ENCODE measurements at regions not wholly inside any gene's neighbourhood (a gene's known extent, or its start where the extent isn't known, plus 50 kb on each side); places are given as distances from the start of the nearest gene placed in this dataset.
"Not testable (repeated sequence)": the region's sequence is repeated elsewhere in the genome, so short reads cannot be mapped to it uniquely, and the experiment has no call there.

DNA sequence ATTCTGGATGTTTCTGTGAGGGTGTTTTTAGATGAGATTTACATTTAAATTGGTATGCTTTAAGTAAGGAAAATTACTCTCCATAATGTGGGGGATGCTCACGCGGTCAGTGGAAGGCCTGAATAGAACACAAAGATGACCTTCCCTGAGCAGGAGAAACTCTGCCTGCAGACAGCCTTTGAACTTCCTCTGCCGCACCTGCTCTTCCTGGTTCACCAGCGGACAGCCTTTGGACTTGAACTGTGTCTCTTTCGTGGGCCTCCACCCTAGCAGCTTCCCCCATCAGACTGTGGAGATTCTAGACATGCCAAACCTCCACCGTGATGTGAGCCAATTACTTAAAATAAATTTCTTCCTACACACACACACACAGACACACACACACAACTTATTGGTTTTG lies 210.7 kb downstream of the EFCAB11 start:
- DNase-seq, result no peak

DNA sequence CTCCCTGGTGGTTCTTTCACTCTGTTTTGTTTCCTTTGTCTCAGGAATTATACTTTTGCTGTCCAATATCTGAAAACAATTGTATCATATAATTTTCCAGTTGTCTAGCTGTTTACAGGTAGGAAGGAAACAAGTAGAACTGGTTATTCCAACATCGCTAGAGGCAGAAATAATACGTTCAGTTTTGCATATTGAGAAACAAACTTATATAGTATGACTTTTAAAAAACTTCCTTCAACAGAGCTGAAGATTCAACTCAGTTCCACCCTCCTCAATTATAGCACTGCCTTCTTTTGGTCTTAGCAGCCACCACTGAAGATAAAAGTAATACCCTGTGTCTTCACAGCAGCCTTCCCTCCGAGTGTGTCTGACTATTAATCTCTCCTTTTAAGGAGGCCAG lies 214.3 kb downstream of the EFCAB11 start:
- no peak for DNase-seq

DNA sequence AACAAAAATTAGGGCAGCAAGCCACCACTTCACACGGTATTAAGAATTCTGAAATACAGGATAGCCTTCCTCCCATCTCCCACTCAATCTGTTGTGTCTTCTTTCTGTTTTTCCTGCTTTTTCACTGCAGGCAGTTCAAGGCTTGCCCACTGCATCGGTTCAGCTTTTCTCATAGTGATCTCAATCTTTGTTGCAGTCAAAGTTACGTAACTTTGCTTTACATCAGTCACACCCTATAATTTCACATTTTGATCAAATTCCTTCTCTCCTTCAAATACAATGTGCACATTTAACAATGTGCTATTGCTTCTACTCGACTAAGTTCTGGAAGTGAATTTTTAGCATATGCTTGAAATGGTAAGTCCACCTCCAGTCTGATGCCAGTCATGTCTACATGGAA lies 217.6 kb downstream of the EFCAB11 start:
- DNase-seq, result no peak

DNA sequence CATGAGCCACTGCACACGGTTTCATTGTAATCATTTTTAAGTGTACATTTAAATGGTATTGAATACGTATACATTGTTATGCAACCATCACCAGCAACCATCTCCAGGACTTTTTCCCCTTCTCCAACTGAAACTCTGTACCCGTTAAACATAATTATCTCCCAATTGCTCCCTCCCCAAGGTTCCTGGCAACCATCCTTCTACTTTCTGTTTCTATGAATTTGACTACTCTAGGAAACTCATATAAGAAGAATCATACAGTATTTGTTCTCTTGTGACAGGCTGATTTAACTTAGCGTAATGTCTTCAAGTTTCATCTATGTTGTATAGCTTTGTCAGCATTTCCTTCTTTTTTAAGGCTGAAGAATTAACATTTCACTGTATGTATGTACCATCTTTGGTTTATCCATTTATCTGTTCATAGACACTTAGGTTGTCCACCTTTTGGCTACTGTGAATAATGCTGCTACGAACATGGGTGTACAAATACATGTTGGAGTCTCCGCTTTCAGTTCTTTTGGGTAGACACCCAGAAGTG lies 223.1 kb downstream of the EFCAB11 start:
- no peak for DNase-seq

DNA sequence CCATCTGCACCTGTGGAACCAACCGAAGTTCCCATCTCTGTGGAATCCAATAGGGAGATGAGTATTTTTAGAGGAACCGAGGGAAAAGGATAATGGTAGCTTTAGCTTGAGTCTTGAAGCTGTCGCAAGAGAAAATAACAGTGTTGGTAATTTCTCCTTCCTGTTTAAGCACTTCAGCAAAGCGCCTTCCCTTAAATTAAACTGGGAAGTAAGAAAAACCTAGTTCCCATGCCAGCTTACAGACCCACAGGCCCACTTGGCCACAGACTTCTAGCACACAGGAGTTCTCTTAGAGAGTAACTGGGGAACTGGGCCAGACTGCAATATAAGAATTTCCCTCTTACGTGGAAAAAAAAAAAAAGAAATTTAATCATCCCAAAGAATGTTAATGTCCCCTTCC lies 223.8 kb downstream of the EFCAB11 start:
- no peak for DNase-seq

DNA sequence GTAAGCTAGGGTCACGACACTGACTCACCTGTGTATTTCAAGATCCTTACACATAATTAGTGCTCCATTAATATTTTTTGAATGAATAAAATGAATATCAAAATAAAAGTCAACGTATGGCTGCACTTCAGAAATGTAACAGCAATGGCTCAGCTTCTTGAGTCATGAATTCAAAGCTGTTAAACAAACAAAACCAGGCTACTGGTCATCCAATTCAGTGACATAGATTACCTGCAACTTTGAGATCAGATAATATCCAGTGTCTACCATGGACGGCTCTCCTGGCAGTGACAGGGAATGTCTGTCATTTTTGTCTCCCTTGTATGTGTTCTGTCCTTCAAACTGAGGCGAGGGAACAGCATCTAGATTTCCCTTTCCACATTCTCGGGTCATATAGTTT lies 225.6 kb downstream of the EFCAB11 start:
- no peak for DNase-seq

DNA sequence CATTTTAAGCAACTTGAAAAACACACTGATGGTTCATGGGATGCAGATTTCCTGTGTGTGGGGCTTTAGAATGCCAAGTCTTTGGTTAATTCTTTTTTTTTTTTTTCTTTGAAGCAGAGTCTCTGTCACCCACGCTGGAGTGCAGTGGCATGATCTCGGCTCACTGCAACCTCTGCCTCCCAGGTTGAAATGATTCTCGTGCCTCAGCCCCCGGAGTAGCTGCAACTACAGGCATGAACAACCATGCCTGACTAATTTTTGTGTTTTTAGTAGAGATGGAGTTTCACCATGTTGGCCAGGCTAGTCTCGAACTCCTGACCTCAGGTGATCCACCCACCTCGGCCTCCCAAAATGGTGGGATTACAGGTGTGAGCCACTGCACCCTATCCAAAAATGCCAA lies 228.3 kb downstream of the EFCAB11 start:
- not testable (repeated sequence) for DNase-seq

DNA sequence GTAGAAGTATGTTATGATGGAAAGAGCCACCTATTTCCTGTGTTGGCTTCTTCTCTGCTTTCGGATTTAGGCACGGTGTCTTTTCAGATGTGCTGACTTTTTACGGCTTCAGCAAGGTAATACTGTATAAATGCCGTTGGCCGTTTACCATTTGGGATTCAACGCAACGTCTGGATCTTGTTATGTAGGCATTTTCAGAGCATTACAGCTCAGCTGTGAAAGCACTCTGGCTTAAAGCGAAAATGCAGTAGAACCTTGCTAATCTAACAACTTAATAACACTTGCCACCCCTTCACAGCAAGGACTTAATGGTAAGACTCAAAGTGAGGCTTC lies 229.9 kb downstream of the EFCAB11 start:
- DNase-seq, result peak; percentile 62

DNA sequence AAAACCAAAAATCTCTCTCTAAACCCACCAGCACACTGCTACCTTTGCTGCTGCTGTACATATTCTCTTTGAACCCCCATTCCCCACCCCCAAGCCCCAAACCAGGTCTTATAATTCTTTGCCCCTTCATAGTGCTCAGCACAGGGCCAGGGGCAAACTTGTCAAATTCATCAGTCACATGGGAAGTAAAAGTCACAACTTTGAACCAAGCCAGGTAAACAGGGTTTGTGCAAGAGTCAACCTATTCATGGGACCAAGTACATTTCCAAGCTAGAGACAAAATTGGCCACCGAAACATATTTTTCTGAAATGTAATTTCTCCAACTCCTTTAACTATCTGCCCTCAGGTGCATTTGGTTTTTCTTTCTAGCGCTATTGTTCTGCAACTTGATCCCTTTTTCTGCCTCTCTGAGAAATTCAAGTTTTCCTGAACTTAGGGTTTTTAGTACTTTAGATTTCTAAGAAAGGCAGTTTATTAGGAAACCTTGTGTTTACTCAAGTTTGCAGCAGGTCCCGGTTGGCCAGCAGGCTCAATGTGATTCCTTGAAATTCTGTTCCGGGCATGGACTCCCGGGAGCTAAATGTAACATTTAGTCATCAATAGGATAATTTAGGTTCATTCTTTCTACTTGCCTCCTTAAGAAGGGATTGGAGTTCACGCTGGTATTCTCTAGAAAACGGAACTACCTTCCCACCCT lies 230.5 kb downstream of the EFCAB11 start:
- no peak for DNase-seq

DNA sequence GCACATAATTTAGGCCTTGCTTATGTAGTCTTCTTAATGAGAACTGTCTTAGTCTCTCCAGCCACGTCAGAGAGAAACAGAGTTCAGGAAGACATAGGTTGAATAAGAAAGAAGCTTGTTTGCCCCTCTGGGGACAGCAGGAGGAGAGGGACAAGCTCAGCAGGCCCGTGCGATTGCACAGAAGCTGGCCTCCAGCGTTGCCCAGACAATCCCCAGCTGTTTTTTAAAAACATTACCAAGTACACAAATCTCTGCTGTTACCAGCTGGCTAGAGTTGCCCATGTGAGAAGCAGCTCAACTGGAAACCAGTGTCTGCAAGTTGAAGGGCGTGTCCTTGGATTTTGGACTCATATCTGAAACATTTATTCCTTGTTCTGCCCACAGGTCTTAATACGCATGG lies 232.6 kb downstream of the EFCAB11 start:
- no peak for DNase-seq

DNA sequence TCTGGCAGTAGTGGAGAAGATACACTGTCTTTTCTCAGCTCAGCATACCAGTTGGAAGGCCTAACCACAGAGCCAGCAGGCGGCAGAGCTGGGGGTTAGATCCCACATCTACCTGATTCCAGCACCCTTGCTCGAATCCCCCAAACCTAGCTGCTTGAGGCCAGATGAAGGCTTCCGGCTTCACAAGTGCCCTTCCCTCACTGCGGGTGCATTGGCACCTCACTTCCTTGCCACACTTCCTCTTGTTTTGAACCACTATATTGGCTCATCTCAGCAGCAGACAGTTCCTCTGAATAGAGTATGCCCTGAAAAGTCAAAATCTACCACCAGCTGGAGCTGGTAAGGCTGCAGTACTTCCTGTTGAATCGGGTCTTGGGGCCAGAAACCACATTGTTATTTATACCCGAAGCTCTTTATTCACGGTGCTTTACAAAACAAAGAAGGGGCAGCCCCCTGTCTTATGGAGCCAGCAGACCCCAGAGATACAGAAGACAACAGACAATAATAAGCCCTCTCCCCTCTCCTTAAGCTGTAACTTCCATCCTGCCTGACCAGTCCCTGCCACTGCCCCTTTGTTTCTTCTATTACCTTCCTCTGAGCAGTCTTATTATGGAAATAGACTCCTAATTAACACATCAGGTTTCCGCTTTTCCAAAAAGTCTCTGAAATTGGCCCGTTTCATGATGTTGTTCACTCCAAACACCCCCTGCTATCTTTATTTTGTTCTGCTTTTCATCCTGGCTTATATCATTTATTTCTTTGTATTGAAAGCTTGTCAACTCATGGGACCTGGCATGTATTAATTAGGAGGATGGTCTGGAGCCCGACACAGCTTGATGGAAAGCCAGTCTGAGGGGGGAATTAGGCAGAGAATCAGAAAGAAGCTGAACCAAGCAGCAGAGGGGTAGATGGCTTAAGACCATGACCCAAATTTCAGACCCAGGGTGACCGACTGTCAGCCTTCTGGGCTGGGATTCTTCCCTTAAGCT lies 233.5 kb downstream of the EFCAB11 start:
- peak; percentile 60 for DNase-seq

DNA sequence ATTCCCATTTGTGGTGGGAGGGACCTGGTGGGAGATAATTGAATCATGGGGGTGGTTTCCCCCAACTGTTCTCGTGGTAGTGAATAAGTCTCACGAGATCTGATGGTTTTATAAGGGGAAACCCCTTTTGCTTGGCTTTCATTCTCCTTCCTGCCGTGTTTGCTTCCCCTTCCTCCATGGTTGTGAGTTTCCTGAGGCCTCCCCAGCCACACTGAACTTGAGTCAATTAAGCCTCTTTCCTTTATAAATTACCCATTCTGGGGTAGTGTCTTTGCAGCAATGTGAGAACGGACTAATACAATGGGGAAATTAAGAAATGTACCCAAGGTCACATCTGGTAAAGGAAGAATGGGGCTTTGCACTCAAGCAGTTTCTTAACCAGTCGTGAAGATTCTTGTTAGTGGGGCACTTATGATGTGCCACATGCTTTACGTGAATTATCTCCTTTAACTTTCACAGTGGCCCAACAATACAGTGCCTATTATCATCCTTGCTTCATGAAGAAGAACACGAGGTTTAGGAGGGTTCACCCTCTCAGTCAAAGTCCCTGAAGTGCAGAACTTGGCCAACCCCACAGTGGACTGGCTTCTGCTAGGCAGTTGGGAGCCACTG lies 234.3 kb downstream of the EFCAB11 start:
- DNase-seq, result no peak

DNA sequence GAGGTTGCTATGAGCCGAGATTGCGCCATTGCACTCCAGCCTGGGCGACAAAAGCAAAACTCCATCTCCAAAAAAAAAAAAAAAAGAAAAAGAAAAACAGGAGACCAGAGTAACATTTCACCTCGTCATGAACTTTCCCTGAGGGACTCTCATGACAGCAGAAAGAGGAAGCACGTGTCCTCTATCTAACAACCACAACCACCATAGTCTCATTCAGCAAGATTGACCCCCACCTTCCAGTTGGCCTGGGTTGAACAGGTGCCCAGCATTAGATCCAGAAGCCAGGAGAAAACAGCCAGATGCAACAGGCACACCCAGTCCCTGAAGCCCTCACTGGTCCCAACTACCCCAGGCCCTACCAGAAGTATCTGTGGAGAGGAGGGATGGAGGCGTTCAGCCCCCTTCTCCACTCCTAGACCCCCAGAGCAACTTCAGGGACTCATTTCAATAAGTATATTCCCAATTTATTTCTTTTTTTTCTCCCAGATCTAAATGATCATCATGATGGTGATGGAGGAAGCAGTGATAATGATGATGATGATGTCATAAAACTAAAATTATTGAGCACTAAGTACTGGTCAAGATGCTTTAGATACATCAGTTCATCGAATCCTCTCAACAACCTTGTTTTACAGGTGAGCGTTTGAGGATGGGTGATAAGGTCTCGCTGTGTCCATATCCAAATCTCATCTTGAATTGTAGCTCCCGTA lies 235.0 kb downstream of the EFCAB11 start:
- DNase-seq, result peak; percentile 80

DNA sequence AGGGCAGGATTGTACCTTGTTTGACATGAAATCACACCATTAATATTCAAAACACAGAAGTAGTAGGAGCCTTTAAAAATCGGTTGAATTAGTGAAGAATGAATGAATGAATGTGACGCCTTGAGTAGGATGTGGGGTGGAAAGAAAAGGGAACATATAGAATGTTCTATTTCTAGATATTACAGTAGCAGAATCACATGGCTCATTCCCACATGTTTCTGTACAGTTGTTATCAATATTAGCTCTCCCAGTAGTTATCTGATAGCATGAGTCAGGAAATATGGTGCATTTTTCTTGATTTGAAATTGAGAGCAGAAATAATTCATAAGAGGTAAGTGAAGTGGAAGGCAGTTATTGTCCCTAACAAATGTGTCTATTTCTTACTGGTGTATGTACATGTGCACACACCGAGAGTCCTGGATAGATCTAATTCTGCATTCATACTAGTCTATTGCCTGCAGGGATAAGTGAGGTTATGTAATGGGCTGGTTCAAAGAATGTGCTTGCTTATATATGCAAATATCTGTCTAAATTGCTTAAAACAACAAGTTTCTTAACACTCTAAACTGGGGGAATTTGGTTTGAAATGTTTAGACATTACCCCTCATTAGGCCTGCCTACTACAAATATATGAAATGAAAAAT lies 245.4 kb downstream of the EFCAB11 start:
- DNase-seq, result no peak

DNA sequence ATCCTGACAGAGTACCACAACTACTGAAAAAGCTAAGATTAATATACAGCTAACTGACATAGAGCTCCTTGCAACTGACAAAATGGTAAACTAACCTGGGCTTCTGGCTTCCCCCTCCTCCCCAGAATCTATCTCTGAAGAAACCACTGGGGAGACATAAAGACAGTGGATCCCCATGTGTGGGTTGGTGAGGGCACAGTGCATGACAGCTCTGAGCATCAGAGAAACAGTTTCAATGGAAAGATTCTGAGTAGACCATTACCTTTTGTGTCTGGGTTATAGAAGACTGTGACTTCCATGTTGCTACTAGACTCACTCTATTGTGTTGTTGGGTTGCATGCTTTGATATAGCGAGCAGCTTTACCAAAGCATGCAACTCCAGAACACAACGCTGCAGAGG lies 247.4 kb downstream of the EFCAB11 start:
- no peak for DNase-seq

DNA sequence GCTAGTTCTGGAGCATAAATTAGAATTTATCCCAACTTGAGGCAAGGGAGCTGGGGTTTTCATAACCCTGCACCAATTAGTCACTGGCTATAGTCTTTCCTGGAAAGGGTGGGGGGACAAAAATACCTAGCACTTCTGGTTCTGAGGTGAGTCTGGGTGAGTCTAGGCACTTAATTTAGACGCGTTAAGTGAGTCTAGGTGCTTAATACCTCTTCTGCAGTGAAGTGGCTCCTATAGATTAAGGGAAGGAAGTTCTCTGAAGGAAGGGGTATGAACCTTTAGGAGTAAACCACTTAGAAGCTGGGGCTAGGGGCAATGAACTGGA lies 251.7 kb downstream of the EFCAB11 start:
- no peak for DNase-seq

DNA sequence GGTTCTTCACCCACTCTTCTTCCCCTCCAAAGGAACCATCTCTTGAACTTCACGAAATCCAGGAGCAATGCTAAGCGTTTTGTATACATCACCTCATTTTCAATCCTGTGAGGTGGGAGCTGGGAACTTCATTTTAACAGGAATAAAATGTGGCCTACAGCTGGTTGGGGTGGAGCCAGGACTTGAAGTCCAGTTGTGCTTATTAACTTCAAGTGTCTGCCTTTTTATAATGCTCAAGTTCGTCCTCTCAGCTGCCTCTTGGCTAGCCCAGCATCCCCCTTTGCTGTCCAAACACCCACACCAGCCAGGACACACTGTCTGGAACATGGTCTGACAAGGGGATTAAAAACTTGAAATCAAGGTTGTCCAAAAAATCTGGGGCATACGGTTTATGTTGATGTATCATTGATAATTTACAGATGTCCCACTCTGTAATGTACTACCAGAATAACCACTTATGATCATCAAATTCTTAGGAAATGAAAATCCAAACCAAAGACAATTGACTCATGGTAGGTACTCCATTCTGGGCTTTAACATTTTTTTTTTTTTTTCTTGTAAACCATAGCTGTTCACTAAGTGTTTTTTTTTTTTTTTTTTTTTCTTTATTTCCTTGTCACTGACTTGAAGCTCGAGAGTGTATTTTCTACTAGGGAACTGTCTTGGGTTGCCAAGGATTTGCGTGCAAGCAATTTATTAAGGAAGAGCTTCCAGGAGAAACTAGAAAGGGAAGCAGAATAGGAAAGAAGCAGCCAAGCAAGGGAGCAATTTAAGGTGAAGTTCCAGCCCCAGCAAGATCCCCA lies 252.3 kb downstream of the EFCAB11 start:
- no peak for DNase-seq

DNA sequence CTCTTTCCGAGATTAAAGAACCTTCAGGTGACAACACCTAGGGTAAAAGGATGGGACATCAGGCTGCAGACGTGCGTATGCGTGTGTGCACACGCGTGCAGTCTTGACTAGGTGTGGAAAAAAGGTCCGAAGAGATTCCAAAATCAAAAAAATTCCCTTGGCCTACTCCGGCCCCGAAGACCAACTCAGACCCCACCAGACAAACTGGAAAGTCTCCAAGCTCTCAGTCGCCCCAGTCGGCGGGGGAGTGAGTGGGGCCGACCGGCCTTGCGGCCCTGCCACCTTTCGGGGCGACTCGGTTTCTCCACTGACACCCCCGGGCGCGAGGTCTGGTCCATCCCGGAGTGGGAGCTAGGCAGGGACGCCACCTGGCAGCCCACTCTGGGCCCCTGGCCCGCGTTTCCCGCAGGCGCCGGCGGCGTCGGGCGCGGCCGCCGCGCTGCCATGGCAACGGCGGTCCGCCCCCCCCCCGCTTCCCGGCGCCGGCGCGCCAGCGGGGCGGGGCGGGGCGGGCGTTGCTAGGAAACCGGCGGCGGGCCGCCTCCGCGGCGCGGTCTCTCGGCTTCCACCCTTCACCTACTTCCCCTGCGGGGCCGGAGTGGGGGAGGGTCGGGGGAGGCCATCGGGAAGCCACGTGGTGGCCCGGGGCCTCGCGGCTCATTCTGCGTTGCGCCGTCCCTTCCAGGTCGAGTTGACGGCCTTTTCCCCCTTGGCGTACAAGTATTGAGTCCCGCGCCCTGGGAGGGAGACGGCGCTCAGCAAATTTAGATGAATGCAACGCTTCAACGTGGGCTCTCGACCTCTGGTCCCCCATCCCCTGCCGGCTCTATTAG lies 253.1 kb downstream of the EFCAB11 start:
- DNase-seq, result peak; percentile 65

DNA sequence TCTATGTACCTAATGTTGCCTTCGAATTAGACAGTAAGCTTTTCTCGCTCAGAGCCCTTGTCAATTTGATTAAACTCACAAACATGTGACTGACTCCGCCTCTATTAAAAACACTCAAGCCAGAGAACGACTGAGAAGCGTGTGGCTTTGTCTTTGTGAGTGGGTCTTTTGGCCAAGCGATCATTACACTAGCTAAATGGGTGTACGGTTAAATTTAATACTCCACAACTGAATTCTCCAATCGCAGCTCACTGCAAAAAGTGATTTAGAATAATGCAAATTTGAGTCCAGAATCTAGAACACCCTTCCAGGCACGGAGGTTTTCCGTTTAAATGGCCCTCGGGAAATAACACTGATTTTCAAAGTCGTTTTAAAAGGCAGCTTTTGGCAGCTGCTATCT lies 253.7 kb downstream of the EFCAB11 start:
- no peak for DNase-seq

DNA sequence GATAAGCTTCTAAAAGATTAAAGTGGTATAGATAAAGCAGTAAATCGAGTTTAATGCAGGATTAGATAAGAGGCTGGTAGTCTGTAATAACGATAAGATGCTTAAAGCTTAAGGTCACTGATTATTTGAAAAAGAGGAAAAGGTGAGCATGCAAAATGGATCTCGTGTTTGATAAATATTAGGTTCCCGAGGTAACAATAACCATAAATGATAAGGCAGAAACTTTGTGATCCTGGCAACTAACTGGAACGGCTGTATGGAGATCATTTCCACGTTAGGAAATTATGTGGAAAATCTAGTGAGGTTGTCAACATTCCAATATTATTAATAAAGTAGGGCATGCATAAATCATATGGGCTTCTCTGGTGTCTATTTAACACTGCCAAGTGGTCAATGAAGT lies 255.5 kb downstream of the EFCAB11 start:
- no peak for DNase-seq
